Upper lobe of right lung (tissue), 1 donor: ENCODE measurements at regions not wholly inside any gene's neighbourhood (a gene's known extent, or its start where the extent isn't known, plus 50 kb on each side); places are given as distances from the start of the nearest gene placed in this dataset.

Experiments
- ATAC-seq: fragments of 200-7000 bp; cut with Tn5 transposase; one replicate; pipeline ENCODE4 v1.9.1; 2020; ENCODE audit warnings: mild to moderate bottlenecking, moderate library complexity
- DNase-seq: peaks from one replicate; pipeline ENCODE4 v3.0.0-alpha.2; 2020
- H3K27ac ChIP-seq: fragments of 200-600 bp; one replicate; pipeline ENCODE4 v1.8.0; 2022
- H3K27me3 ChIP-seq: fragments of 200-600 bp; one replicate; pipeline ENCODE4 v1.8.0; 2022; ENCODE audit warnings: mild to moderate bottlenecking
- H3K36me3 ChIP-seq: fragments of 200-600 bp; one replicate; pipeline ENCODE4 v1.8.0; 2022
- H3K4me1 ChIP-seq: fragments of 200-600 bp; one replicate; pipeline ENCODE4 v1.8.0; 2022
- H3K4me3 ChIP-seq: fragments of 200-600 bp; one replicate; pipeline ENCODE4 v1.8.0; 2022; ENCODE audit warnings: mild to moderate bottlenecking
- H3K9me3 ChIP-seq: fragments of 200-600 bp; one replicate; pipeline ENCODE4 v1.8.0; 2022
- intact Hi-C: fragments of 100-400 bp; cut with DNase I; formaldehyde crosslinking; loops from one replicate; pipeline ENCODE4 v1.11.0; 2022
- TF ChIP-seq, protein P1 (sequence below): fragments of 200-600 bp; IDR thresholded peaks from one replicate; pipeline ENCODE4 v1.8.0; 2022; ENCODE audit warnings: antibody characterized with exemption
- donor health status: DM: no; HTN: yes; CAD: no; lungs with severe emphysema.

DNA sequence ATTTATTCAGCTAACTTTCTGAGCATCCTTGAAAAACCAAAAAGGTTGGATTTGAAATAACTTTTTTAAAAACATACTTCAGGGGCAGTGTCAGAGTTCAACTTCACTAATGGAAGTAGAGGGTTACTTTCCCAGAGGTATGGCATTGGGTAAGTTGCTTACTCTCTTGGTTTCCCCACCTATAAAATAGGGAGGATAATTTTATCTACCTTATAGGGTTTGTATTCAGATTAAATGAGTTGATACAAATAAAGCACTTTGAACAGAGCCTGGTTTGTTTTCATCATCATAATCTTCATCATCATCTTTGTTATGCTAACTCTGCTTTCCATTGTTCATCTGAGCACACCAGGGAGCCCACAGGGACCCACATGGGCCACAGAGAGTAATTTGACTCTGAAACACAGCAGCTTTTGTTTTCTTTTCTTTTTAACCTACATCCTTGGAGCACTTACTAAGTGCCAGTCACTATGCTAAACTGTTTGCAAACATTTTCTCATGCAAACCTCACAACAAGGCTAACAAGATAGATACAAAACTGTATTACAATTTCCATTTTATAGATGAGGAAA, 179.1 kb upstream of the SLC24A2 start:
- Histone ChIP-seq H3K36me3 (no peaks in the 10 kb centered on the region), H3K27me3 (no peaks in the 10 kb centered on the region), H3K4me3 (no peak overlapping the region), H3K4me1 (no peaks in the 10 kb centered on the region), H3K9me3 (no peaks in the 10 kb centered on the region), H3K27ac (no peak overlapping the region)
- intact Hi-C loops, result no loop called here
- TF ChIP-seq, protein P1, sequence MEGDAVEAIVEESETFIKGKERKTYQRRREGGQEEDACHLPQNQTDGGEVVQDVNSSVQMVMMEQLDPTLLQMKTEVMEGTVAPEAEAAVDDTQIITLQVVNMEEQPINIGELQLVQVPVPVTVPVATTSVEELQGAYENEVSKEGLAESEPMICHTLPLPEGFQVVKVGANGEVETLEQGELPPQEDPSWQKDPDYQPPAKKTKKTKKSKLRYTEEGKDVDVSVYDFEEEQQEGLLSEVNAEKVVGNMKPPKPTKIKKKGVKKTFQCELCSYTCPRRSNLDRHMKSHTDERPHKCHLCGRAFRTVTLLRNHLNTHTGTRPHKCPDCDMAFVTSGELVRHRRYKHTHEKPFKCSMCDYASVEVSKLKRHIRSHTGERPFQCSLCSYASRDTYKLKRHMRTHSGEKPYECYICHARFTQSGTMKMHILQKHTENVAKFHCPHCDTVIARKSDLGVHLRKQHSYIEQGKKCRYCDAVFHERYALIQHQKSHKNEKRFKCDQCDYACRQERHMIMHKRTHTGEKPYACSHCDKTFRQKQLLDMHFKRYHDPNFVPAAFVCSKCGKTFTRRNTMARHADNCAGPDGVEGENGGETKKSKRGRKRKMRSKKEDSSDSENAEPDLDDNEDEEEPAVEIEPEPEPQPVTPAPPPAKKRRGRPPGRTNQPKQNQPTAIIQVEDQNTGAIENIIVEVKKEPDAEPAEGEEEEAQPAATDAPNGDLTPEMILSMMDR, result no peak
- no peak for DNase-seq
- no peak for ATAC-seq

DNA sequence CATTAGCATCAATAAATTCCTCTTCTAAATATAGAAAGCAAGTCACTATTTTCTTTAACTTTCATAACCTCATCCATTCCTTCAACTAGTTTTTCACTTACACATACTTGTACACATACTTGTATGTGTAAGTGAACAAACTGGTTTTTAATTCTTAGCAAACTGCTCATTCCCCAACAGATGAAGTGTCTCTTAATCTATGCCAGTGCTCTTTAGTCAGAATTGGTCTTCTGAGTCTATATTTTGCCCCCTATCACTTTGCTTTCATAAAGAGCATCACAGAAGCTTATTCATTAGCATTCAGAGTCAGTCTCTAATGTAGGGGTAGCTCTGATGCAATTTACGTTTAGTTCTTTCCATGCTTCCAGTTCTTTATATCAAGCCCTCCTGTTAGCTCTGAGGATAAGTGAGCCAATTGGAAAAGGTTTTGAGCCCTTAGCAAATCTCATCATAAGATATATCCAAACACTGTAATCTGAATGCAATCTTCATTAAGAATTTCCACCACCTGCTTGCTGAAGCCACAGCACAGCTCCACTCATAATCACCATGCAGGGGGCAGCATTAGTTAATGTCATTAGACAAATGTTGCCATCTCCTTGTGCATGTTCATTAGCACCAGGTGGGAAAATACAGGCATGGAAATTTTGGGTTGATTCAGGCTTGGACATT, 178.5 kb upstream of the SLC24A2 start:
- intact Hi-C loops, result no loop called here
- H3K4me1 ChIP-seq, result no peaks in the 10 kb centered on the region
- no peaks in the 10 kb centered on the region for H3K27me3 ChIP-seq
- TF ChIP-seq, protein P1, result no peak
- no peaks in the 10 kb centered on the region for H3K36me3 ChIP-seq
- no peak for ATAC-seq
- H3K9me3 ChIP-seq, result no peaks in the 10 kb centered on the region
- H3K27ac ChIP-seq, result no peak overlapping the region
- H3K4me3 ChIP-seq, result no peak overlapping the region
- DNase-seq, result no peak

DNA sequence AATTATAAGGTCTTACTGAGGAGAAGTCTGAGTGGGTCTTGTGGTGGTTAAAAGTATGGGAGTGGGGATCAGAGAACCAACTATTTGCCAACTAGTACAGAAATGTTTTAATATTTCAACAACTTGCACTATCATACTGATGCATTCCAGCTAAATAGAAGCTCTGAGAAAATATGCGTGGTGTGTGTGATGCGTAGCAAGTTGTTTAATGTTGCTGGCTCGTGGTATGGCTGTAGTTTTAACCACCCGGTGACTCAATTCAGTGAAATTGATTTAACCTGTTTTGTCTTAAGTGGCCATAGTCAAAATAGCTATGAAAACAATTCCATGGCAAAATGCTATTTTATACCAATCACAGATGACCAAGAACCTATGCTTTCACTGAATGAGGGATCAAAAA, 176.5 kb upstream of the SLC24A2 start:
- no peak for DNase-seq
- H3K9me3 ChIP-seq, result no peaks in the 10 kb centered on the region
- H3K4me1 ChIP-seq, result no peaks in the 10 kb centered on the region
- no peak overlapping the region for H3K27ac ChIP-seq
- H3K36me3 ChIP-seq, result no peaks in the 10 kb centered on the region
- ATAC-seq, result no peak
- intact Hi-C loops, result no loop called here
- H3K4me3 ChIP-seq, result no peak overlapping the region
- TF ChIP-seq, protein P1, result no peak
- H3K27me3 ChIP-seq, result no peaks in the 10 kb centered on the region

DNA sequence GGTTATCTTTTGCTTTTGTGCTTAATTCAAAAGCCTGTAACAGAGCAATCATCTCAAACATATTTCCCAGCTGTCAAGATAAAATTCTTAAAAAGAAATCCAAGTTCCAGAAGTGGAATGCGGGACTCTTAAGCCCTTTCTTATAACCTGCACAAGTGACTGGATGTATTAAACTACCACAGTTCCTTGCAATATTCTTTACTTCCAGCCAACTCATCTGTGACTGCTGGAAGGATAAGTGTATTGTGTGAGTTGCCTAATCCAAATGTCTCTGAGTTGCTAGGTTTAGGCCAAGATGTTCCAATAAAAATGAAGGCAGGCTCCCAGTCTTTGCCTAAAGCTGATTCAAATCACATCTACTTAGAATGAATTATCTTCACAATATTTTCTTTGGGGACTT, 159.2 kb upstream of the SLC24A2 start:
- DNase-seq, result no peak
- no peak for ATAC-seq
- TF ChIP-seq, protein P1, result no peak

DNA sequence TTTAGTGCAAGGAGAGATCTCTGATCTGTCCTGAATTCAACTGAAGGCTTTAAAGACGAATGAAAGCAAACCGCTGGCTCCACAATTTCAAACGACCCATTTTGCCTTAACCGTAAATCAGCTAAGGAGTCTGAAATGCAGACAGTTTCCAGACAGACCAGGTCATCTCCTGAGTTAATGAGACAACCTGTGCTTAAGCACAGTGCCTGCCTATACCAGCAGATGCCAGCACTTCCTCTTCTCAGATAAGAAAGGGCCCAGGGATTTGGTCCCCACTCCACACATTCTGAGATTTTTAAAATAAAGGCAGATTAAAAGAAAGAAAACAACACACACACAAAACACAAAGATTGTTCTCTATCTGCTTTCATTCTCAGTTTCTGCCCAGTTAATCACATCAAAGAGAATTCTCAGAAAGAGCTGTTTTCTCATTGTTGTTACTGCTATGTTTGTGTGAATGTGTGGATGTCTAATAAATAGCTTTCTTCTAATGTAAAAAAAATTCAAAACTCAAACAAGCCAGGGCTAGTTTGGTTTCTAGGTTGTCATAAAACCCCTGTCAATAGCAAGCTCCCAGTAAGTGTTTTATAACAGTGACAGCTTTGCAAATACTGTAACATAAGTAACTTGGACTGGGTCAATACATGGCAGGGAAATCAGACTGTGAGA, 157.7 kb upstream of the SLC24A2 start:
- Histone ChIP-seq H3K27me3 (peaks cover 8% of the 10 kb centered on the region), H3K4me1 (no peaks in the 10 kb centered on the region), H3K27ac (no peak overlapping the region), H3K4me3 (no peak overlapping the region), H3K36me3 (no peaks in the 10 kb centered on the region), H3K9me3 (no peaks in the 10 kb centered on the region)
- DNase-seq (no peak), ATAC-seq (peak; percentile 28)
- intact Hi-C loops, result no loop called here
- TF ChIP-seq, protein P1, result peak; percentile 15

More for the DNA sequence above, 159.2 kb upstream of the SLC24A2 start:
- intact Hi-C loops, result no loop called here
- Histone ChIP-seq H3K27me3 (peaks cover 8% of the 10 kb centered on the region), H3K4me3 (no peak overlapping the region), H3K4me1 (no peaks in the 10 kb centered on the region), H3K27ac (no peak overlapping the region), H3K36me3 (no peaks in the 10 kb centered on the region), H3K9me3 (no peaks in the 10 kb centered on the region)
